WTC11 (cell line): ENCODE measurements at regions not wholly inside any gene's neighbourhood (a gene's known extent, or its start where the extent isn't known, plus 50 kb on each side); places are given as distances from the start of the nearest gene placed in this dataset.

Experiments
- ATAC-seq: fragments of 200-7000 bp; cut with Tn5 transposase; 2 replicates; pipeline ENCODE4 v1.10.0; 2021; ENCODE audit warnings: mild to moderate bottlenecking, moderate library complexity
- CTCF ChIA-PET: fragments of 300-600 bp; sonication (Branson Sonifier 250); formaldehyde crosslinking; loops from one replicate; lab custom pipeline; 2021; ENCODE audit warnings: antibody characterized with exemption; lab: Charles Lee
- POLR2A ChIA-PET: fragments of 350-600 bp; sonication (Branson Sonifier 250); formaldehyde crosslinking; loops from one replicate; lab custom pipeline; 2021; ENCODE audit warnings: antibody characterized with exemption; lab: Charles Lee
- DNase-seq: peaks from one replicate; pipeline ENCODE4 v3.0.0; 2021; ENCODE audit warnings: low spot score
- H3K27ac Mint-ChIP-seq: 2 replicates; pipeline ENCODE4 v1.8.0; 2021; ENCODE audit warnings: mixed read lengths
- H3K27me3 Mint-ChIP-seq: 2 replicates; pipeline ENCODE4 v1.8.0; 2021; ENCODE audit warnings: low read depth, mild to moderate bottlenecking, moderate library complexity, mixed read lengths
- H3K36me3 Mint-ChIP-seq: 2 replicates; pipeline ENCODE4 v1.8.0; 2021; ENCODE audit warnings: mixed read lengths
- H3K4me1 Mint-ChIP-seq: 2 replicates; pipeline ENCODE4 v1.8.0; 2022; ENCODE audit warnings: mixed read lengths
- H3K4me3 Mint-ChIP-seq: 2 replicates; pipeline ENCODE4 v1.8.0; 2021; ENCODE audit warnings: mild to moderate bottlenecking, moderate library complexity, mixed read lengths
- H3K9me3 Mint-ChIP-seq: 2 replicates; pipeline ENCODE4 v1.8.0; 2021; ENCODE audit warnings: mixed read lengths
- ELF4 ChIP-seq: sonication (generic); formaldehyde crosslinking; IDR thresholded peaks from 2 replicates; pipeline ENCODE4 v1.8.1; 2022; ENCODE audit warnings: low read depth, mild to moderate bottlenecking, moderate library complexity, missing genetic modification reagents
- ETV6 ChIP-seq: sonication (generic); formaldehyde crosslinking; IDR thresholded peaks from 2 replicates; pipeline ENCODE4 v1.8.1; 2022; ENCODE audit warnings: mild to moderate bottlenecking, missing genetic modification reagents
- FOXP1 ChIP-seq: sonication (generic); formaldehyde crosslinking; IDR thresholded peaks from 2 replicates; pipeline ENCODE4 v1.8.0; 2022; ENCODE audit warnings: missing genetic modification reagents, mild to moderate bottlenecking, moderate library complexity, borderline replicate concordance
- GTF2I ChIP-seq: fragments of 250-450 bp; sonication (Bioruptor Pico); conservative IDR thresholded peaks from 2 replicates; pipeline ENCODE4 v1.4.0; 2021; ENCODE audit warnings: mild to moderate bottlenecking
- NFE2L1 ChIP-seq: sonication (generic); formaldehyde crosslinking; IDR thresholded peaks from 2 replicates; pipeline ENCODE4 v1.8.1; 2023; ENCODE audit warnings: missing genetic modification reagents
- OVOL2 ChIP-seq: fragments of 250-450 bp; sonication (Bioruptor Pico); IDR thresholded peaks from 2 replicates; pipeline ENCODE4 v1.9.0; 2021; ENCODE audit warnings: mild to moderate bottlenecking, borderline replicate concordance
- ZNF423 ChIP-seq: fragments of 250-450 bp; sonication (Bioruptor Pico); IDR thresholded peaks from 2 replicates; pipeline ENCODE4 v2.1.2; 2022; ENCODE audit warnings: mild to moderate bottlenecking, moderate library complexity
- ZNF671 ChIP-seq: fragments of 250-450 bp; sonication (Bioruptor Pico); IDR thresholded peaks from 2 replicates; pipeline ENCODE4 v1.8.0; 2021; ENCODE audit warnings: mild to moderate bottlenecking
- TF ChIP-seq, protein P1 (sequence below): sonication (generic); formaldehyde crosslinking; IDR thresholded peaks from 2 replicates; pipeline ENCODE4 v1.8.1; 2022; ENCODE audit warnings: low read depth, mild to moderate bottlenecking, moderate library complexity, missing genetic modification reagents, borderline replicate concordance
- TF ChIP-seq, protein P2 (sequence below): sonication (generic); formaldehyde crosslinking; IDR thresholded peaks from 2 replicates; pipeline ENCODE4 v1.8.1; 2022; ENCODE audit warnings: mild to moderate bottlenecking, moderate library complexity, missing genetic modification reagents
- TF ChIP-seq, protein P3 (sequence below): sonication (generic); formaldehyde crosslinking; IDR thresholded peaks from 2 replicates; pipeline ENCODE4 v1.8.0; 2022; ENCODE audit warnings: mild to moderate bottlenecking, missing genetic modification reagents
- TF ChIP-seq, protein P4 (sequence below): fragments of 250-450 bp; sonication (Bioruptor Pico); IDR thresholded peaks from 2 replicates; pipeline ENCODE4 v1.9.0; 2021; ENCODE audit warnings: mild to moderate bottlenecking
- TF ChIP-seq, protein P5 (sequence below): sonication (generic); formaldehyde crosslinking; IDR thresholded peaks from 2 replicates; pipeline ENCODE4 v1.8.0; 2023; ENCODE audit warnings: missing genetic modification reagents, mild to moderate bottlenecking, borderline replicate concordance
- TF ChIP-seq, protein P6 (sequence below): fragments of 250-450 bp; sonication (Bioruptor Pico); IDR thresholded peaks from 2 replicates; pipeline ENCODE4 v2.1.2; 2022; ENCODE audit warnings: mild to moderate bottlenecking, moderate library complexity
- TF ChIP-seq, protein P7 (sequence below): sonication (generic); formaldehyde crosslinking; IDR thresholded peaks from 2 replicates; pipeline ENCODE4 v1.8.1; 2023; ENCODE audit warnings: mild to moderate bottlenecking, missing genetic modification reagents, moderate library complexity
- TF ChIP-seq, protein P8 (sequence below): sonication (generic); formaldehyde crosslinking; IDR thresholded peaks from 2 replicates; pipeline ENCODE4 v1.8.1; 2023; ENCODE audit warnings: mild to moderate bottlenecking, missing genetic modification reagents, borderline replicate concordance

DNA sequence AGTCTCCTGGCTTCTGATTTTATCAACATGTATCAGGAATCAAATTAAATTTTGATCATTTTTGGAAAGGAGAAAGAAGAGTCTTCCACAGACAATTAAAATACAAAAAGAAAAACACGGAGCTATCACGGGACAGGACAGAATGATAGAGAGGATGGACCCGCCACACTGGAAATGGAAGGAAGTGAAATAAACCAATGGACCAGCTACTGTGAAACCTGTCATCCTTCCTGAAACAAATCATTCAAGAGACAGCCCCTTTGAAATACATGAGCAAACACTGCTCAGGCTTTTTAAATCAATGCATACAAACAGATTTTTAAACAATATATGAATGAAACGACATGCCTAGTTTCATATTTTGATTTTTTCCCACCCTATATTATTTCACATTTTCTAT is 339.4 kb downstream of the ACTL7B start:
- H3K27me3 Mint-ChIP-seq: no peaks in the 10 kb centered on the region
- DNase-seq (no peak), ATAC-seq (no peak)
- no peaks in the 10 kb centered on the region for H3K36me3 Mint-ChIP-seq
- H3K4me3 Mint-ChIP-seq: no peak overlapping the region
- H3K4me1 Mint-ChIP-seq: no peaks in the 10 kb centered on the region; the same call in 1 of the 2 replicates
- POLR2A ChIA-PET: interaction anchor here (0.6 kb wide), 1 partner anchor 9 kb away, joined by 3 read pairs; no protein-coding TSS in a partner anchor
- H3K27ac Mint-ChIP-seq: no peak overlapping the region
- TF ChIP-seq NFE2L1 (CRISPR knock-in tag) (no peak), GTF2I (no peak), OVOL2 (no peak), ZNF423 (no peak), ETV6 (no peak), ZNF671 (no peak), FOXP1 (CRISPR knock-in tag) (no peak), ELF4 (CRISPR knock-in tag) (no peak)
- TF ChIP-seq, protein P1, sequence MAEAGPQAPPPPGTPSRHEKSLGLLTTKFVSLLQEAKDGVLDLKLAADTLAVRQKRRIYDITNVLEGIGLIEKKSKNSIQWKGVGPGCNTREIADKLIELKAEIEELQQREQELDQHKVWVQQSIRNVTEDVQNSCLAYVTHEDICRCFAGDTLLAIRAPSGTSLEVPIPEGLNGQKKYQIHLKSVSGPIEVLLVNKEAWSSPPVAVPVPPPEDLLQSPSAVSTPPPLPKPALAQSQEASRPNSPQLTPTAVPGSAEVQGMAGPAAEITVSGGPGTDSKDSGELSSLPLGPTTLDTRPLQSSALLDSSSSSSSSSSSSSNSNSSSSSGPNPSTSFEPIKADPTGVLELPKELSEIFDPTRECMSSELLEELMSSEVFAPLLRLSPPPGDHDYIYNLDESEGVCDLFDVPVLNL (CRISPR knock-in tag): no peak
- TF ChIP-seq, protein P2, sequence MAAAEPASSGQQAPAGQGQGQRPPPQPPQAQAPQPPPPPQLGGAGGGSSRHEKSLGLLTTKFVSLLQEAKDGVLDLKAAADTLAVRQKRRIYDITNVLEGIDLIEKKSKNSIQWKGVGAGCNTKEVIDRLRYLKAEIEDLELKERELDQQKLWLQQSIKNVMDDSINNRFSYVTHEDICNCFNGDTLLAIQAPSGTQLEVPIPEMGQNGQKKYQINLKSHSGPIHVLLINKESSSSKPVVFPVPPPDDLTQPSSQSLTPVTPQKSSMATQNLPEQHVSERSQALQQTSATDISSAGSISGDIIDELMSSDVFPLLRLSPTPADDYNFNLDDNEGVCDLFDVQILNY: no peak
- TF ChIP-seq, protein P3, sequence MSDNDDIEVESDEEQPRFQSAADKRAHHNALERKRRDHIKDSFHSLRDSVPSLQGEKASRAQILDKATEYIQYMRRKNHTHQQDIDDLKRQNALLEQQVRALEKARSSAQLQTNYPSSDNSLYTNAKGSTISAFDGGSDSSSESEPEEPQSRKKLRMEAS (CRISPR knock-in tag): no peak
- TF ChIP-seq, protein P4, sequence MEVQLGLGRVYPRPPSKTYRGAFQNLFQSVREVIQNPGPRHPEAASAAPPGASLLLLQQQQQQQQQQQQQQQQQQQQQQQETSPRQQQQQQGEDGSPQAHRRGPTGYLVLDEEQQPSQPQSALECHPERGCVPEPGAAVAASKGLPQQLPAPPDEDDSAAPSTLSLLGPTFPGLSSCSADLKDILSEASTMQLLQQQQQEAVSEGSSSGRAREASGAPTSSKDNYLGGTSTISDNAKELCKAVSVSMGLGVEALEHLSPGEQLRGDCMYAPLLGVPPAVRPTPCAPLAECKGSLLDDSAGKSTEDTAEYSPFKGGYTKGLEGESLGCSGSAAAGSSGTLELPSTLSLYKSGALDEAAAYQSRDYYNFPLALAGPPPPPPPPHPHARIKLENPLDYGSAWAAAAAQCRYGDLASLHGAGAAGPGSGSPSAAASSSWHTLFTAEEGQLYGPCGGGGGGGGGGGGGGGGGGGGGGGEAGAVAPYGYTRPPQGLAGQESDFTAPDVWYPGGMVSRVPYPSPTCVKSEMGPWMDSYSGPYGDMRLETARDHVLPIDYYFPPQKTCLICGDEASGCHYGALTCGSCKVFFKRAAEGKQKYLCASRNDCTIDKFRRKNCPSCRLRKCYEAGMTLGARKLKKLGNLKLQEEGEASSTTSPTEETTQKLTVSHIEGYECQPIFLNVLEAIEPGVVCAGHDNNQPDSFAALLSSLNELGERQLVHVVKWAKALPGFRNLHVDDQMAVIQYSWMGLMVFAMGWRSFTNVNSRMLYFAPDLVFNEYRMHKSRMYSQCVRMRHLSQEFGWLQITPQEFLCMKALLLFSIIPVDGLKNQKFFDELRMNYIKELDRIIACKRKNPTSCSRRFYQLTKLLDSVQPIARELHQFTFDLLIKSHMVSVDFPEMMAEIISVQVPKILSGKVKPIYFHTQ (CRISPR knock-in tag): no peak
- TF ChIP-seq, protein P5, sequence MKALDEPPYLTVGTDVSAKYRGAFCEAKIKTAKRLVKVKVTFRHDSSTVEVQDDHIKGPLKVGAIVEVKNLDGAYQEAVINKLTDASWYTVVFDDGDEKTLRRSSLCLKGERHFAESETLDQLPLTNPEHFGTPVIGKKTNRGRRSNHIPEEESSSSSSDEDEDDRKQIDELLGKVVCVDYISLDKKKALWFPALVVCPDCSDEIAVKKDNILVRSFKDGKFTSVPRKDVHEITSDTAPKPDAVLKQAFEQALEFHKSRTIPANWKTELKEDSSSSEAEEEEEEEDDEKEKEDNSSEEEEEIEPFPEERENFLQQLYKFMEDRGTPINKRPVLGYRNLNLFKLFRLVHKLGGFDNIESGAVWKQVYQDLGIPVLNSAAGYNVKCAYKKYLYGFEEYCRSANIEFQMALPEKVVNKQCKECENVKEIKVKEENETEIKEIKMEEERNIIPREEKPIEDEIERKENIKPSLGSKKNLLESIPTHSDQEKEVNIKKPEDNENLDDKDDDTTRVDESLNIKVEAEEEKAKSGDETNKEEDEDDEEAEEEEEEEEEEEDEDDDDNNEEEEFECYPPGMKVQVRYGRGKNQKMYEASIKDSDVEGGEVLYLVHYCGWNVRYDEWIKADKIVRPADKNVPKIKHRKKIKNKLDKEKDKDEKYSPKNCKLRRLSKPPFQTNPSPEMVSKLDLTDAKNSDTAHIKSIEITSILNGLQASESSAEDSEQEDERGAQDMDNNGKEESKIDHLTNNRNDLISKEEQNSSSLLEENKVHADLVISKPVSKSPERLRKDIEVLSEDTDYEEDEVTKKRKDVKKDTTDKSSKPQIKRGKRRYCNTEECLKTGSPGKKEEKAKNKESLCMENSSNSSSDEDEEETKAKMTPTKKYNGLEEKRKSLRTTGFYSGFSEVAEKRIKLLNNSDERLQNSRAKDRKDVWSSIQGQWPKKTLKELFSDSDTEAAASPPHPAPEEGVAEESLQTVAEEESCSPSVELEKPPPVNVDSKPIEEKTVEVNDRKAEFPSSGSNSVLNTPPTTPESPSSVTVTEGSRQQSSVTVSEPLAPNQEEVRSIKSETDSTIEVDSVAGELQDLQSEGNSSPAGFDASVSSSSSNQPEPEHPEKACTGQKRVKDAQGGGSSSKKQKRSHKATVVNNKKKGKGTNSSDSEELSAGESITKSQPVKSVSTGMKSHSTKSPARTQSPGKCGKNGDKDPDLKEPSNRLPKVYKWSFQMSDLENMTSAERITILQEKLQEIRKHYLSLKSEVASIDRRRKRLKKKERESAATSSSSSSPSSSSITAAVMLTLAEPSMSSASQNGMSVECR: no peak
- TF ChIP-seq, protein P6, sequence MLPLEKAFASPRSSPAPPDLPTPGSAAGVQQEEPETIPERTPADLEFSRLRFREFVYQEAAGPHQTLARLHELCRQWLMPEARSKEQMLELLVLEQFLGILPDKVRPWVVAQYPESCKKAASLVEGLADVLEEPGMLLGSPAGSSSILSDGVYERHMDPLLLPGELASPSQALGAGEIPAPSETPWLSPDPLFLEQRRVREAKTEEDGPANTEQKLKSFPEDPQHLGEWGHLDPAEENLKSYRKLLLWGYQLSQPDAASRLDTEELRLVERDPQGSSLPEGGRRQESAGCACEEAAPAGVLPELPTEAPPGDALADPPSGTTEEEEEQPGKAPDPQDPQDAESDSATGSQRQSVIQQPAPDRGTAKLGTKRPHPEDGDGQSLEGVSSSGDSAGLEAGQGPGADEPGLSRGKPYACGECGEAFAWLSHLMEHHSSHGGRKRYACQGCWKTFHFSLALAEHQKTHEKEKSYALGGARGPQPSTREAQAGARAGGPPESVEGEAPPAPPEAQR: no peak
- TF ChIP-seq, protein P7, sequence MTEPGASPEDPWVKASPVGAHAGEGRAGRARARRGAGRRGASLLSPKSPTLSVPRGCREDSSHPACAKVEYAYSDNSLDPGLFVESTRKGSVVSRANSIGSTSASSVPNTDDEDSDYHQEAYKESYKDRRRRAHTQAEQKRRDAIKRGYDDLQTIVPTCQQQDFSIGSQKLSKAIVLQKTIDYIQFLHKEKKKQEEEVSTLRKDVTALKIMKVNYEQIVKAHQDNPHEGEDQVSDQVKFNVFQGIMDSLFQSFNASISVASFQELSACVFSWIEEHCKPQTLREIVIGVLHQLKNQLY (CRISPR knock-in tag): no peak
- TF ChIP-seq, protein P8, sequence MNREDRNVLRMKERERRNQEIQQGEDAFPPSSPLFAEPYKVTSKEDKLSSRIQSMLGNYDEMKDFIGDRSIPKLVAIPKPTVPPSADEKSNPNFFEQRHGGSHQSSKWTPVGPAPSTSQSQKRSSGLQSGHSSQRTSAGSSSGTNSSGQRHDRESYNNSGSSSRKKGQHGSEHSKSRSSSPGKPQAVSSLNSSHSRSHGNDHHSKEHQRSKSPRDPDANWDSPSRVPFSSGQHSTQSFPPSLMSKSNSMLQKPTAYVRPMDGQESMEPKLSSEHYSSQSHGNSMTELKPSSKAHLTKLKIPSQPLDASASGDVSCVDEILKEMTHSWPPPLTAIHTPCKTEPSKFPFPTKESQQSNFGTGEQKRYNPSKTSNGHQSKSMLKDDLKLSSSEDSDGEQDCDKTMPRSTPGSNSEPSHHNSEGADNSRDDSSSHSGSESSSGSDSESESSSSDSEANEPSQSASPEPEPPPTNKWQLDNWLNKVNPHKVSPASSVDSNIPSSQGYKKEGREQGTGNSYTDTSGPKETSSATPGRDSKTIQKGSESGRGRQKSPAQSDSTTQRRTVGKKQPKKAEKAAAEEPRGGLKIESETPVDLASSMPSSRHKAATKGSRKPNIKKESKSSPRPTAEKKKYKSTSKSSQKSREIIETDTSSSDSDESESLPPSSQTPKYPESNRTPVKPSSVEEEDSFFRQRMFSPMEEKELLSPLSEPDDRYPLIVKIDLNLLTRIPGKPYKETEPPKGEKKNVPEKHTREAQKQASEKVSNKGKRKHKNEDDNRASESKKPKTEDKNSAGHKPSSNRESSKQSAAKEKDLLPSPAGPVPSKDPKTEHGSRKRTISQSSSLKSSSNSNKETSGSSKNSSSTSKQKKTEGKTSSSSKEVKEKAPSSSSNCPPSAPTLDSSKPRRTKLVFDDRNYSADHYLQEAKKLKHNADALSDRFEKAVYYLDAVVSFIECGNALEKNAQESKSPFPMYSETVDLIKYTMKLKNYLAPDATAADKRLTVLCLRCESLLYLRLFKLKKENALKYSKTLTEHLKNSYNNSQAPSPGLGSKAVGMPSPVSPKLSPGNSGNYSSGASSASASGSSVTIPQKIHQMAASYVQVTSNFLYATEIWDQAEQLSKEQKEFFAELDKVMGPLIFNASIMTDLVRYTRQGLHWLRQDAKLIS: no peak
- CTCF ChIA-PET: interaction anchor here (0.7 kb wide), 1 partner anchor 54 kb away, joined by 3 read pairs; no protein-coding TSS in a partner anchor
- H3K9me3 Mint-ChIP-seq: no peaks in the 10 kb centered on the region
